ENCODE measurements at regions not wholly inside any gene's neighbourhood (a gene's known extent, or its start where the extent isn't known, plus 50 kb on each side); places are given as distances from the start of the nearest gene placed in this dataset.
A peak's percentile ranks its signal among the peaks of the same experiment; 100 is the strongest.
"Not testable (repeated sequence)": the region's sequence is repeated elsewhere in the genome, so short reads cannot be mapped to it uniquely, and the experiment has no call there.

DNA sequence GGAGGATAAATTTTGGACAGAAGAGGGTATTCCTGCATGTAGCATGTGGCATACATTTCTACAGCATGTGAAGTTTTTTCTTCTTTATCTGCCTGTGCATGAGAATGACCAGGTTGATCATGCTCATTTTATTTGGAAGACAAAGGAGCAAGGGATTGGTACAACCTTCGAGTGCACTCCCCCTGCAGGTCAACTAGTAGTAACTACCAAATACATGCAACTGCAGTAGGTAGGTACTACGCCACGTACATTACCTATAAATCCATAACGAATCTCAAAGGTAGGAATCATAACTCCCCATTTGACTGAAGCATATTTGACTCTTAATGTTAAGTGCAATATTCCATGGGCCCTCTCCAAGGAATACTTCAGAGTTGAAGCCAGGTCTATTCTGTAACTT, 763.9 kb downstream of the TSN start:
- DNase-seq = peak; percentile 8

DNA sequence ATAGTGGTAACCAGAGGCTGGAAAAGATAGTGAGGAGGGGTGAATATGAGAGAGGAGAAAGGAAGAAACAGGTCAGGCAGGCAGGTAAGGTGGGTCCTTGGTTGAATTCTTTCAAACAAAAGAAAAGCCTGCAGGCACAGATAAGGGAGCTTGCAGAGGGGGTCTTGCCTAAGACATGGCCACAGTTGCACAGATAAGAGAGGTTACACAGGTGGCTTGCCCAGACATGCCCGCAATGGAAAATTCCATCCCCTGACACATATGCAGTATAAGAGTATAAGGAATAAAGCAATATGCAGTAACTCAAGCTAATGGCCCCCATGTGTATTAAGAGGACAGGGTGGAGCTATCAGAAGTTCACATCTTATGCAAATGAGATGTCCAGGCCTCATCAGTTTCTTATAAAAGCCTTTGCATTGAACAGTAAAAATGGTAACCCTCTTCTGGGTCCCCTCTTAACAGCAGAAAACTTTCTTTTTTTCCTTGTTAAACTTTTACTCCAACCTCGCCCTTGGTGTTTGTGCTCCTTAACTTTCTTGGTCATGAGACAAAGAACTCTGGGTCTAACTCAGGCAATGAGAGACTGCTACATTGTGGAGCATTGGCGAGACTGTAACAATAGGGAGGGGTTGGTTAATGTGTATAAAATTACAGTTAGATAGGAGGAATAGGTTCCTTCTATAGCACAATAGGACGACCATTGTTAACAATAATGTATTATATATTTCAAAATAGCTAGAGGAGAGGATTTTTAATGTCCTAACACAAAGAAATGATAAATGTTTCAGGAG, 764.6 kb downstream of the TSN start:
- DNase-seq = no peak

DNA sequence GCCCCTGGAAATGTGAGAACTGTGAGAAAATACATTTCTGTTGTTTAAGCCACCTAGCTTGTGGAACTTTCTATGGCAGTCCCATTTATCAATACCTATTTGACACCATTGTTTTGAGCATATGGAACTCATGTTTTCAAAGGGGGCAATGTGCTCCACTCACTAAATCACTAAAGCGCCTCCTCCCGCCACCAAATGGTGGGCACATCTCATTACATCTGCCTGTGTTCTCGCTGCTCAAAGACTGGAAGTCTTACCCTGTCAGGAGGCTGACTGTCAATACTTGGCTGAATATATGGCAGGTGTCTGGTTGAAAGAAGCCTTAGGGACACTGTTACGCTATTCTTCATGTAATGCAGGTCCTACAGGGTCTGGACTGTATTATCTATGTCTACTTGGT, 767.7 kb downstream of the TSN start:
- DNase-seq = no peak

DNA sequence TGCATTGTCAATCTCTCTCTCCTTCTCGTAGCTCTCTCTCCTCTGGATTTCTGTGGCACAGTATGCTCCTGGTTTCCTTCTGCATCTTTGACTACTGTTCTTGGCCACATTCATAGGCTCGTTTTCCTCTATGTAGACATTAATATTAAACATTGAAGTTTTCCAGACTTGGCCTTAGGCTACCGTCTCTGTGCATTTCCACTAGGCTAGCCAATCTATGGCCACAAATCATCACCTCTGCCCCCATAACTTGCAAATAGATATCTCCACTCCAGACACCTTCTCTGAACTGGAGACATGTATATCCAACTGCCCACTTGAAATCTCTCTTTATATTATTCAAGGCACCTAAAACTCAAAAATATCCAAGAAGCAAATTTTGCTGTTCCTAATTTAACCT, 768.5 kb downstream of the TSN start:
- DNase-seq = no peak

DNA sequence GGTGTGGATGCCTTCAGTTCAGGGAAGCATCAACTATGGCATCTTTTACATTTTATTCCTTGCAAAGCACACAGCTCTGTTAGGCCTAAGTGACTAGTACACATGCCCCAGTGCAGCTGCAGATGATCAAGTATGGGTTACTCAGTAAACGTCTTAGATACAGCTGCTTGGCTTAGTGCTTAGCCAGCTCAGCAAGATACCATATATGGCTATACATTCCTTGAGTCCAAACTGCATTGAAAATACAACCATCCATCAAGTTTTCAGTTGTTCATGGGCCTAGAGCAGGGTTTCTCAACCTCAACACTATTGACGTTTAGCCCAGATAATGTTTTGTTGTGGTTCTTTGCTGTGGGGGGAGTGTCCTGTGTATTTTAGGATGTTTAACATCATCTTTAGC, 769.9 kb downstream of the TSN start:
- peak; percentile 40 for DNase-seq

DNA sequence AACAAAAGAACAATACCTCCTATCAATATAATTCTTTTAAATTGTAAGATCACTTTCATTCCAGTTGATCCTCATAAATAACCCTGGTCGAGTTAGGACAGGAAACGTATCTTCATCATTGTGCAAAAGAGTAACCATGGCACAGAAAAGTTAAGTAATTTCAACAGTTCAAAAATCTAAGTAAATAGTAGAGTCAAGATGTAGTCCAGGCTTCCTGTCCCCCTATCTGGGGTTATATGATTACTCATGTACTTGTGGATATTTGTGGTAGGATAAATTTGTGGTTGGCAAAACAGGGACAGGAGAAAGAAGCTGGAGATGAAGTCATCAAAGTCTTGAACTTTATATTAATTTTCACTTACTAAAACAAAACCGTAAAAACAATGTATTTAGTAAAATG, 772.6 kb downstream of the TSN start:
- peak; percentile 61 for DNase-seq

DNA sequence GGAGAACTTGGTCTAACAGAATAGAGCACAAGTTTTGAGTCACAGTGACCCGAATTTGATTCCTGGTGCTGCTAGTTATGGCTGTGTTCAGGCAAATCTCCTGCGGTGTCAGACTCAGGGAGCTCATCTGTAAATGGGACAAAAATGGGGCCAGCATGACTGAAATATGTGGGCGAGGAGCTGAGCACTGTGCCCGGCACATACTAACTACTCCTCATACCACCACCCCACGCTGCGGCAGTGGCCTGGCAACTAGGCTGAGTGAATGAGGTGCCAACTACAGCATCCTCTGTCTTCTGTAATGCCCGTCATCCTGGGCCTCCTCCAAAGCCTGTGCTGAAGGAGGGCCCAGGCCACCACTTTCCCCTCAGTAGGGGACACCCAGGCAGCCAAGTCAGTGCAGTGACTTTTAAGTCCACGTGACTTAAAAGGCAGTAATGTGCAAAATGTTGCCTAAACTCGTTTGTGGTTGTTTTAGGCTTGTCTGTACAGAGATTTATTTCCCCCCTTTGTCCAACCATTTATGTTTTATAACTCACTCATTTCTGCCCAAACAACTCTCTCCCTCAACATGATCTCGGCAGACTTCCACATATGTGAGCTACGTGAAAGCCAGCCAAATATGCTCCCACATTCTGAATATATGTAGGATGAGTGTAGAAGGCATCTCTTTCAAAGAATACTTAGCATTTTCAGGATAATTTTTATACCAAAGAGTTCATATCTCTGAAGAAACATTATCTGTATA, 773.7 kb downstream of the TSN start:
- DNase-seq = peak; percentile 67

DNA sequence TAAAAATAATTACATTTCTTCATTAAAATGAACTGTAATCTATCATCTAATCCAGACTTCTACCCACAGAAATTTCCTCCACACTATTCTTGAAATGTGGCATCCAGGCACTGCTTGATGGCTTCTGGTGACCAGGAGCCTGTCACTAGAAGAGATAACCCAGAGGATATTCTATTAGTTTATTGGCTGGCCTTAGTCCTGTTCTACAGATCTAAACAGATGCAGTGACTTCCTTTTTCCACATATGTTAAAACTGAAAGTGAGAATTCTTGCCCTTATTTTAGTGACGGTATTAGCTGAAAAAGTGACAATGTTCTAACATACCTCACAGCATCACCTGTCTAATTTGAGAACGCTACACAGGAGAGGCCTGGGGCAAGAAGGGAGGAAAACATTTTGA, 775.4 kb downstream of the TSN start:
- no peak for DNase-seq

DNA sequence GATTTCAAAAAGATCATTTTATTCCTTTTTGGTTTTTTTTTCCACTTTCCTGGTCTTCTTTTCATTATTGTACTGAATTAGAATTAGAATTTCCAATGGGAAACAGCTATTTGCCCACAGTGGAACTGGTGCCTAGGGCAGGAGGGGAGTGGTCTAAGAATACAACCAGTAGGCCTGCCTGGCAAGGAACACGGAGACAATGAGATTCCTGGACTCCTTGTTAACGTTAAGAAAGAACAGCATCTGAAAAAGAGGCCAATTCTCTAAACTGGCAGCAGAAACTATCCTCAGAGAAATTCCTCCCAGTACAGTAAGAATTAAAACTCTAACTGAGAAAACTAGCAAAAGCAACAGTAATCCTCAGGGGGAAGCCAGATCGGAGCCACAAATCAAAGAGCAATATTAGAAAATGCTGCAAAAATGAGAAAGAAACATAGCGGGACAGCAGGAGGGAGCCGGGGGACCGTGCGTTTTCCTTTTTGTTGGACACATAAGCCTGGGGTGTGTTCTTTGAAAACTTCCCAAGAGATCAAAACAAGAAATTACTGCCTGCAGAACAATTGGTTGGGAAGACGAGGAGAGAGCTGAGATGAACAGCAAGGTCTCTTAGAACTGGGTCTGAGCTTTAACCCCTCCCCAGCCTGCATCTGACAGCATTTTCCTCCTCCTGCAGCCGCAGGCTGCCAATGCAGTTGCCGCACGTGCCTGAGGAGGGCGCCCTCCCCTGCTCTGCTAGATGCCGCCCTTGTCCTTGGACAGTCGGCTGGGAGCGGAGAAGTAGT, 776.0 kb downstream of the TSN start:
- DNase-seq = no peak

DNA sequence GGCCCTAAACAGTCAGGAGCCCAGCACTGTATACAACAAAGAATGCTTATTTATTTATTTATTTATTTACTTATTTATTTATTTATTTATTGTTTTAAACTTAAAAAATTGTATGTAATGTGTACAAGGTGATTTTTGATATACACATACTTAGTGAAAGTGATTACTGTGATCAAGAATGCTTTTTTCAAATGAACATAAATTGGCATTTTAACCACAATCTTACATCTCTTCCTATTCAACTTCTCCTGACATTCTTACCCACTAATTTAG, 776.6 kb downstream of the TSN start:
- DNase-seq = no peak

DNA sequence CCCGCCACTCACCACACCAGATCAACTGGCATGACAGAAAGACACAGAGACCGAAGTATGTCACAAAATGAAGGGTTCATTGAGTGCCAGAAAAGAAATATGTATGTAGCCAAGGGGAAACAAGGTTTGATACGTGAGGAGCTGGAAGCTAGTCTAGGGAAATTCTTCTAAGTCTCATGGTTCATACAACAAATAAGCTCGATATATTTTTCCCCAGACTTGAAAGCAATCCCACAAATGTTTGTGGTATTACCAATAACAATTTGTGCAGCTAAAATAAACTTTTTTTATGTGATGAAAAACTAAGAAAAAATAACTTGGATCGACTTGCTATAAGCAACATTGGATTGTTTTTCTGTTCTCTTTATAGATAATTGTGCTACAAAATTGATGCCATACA, 777.0 kb downstream of the TSN start:
- DNase-seq = no peak

DNA sequence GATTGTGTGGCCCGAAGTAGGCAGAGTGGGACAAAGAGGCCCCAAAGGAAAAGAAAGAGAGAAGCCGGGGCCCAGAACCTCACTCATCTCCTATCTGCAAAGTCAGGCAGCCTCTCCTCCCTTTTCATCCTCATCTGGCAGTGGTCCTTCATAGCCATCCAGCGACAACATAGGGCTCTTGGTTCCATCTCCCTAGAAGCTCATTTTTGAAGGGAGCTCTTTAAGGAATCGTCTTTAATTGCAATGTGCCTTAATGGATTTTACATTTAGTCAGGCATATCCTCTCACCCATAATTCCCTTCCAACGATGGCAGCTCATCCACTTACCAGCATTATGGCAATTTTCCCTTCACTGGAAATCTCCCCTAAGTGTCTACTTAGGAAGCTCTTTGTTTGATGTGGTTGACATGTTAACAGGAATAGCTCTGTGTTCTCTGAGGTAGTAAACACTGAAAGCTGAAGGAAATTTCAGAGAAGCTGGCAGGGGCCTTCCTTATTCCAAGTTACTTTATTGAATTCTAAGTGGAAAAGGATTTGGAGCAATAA, 780.6 kb downstream of the TSN start:
- no peak for DNase-seq

DNA sequence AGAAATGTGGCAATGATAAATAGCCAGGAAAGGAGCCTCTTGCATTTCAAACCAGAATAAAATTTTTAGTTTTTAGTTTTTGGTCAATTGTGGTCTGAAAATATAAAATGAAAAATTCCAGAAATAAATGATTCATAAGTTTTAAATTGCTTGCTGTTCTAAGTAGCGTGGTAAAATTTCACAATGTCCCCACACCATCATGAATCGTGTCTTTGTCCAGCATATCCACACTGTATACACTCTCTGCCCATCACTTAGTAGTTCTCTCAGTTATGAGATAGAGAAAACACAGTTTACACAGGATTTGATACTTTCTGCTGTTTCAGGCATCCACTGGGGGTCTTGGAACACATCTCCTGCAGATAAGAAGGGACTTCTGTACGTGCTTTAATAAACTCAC, 783.9 kb downstream of the TSN start:
- no peak for DNase-seq

DNA sequence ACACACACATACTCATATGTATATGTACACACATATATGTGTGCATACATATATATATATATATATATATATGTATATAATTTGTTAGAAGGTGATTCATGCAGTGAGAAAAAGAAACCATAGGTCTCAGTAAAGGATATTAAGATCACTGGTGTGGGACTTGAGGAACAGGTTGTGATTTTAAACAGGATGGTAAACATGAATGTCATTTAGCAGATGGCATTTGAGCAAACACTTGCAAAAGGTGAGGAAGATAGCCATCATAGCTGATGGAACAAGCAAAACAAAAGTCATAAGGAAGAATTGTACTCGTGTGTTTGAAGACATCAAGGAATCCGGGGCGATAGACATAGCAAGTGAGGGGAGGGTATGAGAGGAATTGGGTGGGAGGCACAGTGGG, 784.5 kb downstream of the TSN start:
- no peak for DNase-seq

DNA sequence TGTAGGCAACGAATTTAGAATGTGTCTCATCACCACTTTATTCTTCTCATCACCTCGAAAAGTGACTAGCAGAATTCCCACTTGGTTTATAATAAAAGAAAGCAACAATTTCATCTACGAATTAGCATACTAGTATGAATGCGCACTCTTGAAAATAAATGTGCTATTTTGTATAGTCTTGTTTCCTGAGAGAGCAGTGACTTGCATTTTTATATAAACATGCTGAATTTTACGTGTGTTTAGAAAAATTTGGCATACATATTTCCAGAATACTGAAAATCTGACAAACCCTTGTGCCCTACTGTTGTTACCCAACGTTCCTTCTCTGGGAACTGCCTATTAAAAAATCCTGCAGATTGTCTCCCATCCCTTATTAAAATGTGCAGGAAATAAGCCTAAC, 786.8 kb downstream of the TSN start:
- DNase-seq = no peak

DNA sequence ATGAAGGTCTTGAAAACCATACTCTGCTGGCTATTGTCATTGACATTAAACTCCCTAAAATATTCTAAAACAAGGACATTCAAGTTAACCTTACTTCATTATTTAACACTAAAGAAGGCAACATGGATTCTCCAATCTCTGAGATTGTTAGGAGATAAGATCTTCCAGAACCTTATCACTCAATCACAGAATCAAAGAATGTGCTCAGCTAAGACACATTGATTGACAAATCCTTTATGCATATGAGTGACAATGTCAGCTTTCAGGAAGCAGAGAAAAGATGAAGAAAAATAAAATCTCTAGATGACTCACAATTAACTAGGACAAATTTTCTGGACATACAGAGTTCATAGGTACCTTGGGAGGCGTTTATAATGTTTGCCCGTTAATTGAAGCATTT, 787.2 kb downstream of the TSN start:
- no peak for DNase-seq

DNA sequence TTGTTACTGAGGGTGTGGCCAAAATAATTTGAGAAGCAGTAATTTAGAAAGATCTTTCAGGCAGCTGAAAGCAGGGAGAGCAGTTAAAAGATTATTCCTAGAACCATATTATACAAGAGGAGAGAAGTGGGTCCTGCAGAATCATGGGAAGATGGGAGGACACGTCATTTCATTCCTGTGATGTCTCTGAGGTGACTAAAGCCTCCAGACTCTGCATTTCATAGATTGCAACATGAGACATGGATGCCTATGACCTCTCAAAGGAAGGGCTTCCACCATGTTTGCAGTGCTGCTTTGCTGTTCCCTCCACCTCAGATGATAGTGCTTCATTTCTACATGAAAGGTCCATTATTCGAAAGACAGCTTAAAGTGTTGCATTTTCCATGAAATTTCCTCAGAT, 788.4 kb downstream of the TSN start:
- peak; percentile 65 for DNase-seq

DNA sequence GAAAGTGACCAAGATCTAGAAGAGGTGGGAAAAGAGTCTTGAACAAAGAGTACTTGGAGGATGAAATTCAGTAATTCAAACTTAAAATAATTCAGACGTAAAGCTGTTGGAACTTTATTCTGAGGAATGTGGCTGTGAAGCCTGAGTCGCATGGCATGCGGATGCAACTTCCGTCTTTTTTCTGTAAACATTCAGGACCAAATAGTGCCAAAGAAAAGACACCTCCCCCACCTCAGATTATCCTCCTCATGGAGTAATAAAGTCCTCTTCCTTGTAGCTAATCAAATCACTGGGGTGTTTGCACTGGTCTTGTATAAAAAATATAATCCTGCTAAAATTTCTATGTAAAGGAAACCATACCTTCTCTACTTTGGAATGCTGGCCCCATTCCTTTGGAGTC, 790.4 kb downstream of the TSN start:
- DNase-seq = no peak

DNA sequence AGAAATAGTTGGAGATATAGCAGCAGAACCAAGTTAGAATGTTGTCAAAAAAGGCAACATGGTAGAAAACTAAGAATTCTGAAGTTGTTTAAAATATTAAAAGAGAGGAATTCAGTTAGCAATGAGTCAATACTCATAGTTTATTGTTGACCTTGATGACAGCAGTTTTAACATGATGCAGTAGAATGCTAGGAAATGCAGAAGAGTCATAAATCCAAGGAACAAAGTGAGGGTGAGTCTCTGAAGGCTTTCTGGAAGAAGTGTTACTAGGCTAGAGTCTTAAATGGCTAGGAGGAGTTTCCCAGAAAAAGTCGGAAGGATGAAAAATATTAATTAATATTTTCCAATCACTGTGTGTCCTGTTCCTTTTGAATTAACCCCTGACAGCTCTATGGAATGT, 807.3 kb downstream of the TSN start:
- DNase-seq = no peak

DNA sequence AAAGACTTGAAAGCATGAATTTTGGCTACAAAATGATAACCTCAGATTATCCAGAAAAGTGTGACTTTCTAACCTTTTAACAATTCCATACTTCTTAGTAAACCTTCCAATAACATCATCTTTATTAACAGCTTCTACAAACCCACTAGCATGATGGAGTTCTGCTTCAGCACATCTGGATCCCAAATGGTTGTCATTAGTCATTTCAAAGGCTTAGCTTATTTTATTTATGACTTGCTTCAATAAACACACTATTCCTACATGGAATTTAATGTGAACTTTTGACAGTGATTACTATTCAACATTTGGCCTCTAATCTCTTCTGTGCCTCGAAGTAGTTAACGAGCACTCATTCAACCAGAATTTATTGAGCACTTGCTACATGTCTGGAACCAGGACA, 808.3 kb downstream of the TSN start:
- DNase-seq = no peak

DNA sequence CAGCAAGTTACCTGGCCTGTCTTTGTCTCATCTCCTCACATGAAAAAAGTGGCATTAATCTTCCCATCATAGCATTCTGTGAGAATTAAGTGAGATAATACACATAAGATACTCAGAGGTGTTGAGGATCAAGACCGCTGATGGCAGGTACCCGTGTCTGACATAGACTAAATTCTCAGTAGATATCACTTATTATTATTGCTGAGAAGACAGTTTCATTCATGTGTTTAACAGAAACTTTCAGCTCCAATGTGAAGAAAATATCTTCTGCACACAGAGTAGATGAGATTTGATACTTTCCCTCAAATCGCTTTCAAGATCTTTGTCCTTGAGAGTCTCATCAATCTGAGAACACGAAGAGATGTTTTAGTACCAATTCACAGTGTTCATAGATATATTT, 809.4 kb downstream of the TSN start:
- no peak for DNase-seq

DNA sequence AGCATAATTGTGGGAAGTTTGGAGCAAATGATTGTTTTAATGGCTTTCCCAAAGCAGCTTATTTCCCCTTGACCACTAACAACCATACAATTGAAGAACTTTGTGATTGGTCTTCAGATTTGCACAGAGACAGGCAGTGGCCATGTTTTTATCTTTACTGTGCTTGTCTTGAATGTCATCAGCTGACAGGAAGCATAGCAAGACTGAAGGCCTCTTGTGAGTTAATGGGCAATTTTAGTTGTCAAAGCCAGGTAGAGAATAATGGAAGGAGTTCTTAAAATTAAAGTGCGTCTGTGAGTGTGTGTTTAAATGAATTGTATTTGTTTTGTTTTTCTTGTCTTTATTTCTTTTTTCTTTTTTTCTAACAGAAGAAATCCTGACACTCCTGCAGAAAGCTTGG, 809.9 kb downstream of the TSN start:
- DNase-seq = no peak

DNA sequence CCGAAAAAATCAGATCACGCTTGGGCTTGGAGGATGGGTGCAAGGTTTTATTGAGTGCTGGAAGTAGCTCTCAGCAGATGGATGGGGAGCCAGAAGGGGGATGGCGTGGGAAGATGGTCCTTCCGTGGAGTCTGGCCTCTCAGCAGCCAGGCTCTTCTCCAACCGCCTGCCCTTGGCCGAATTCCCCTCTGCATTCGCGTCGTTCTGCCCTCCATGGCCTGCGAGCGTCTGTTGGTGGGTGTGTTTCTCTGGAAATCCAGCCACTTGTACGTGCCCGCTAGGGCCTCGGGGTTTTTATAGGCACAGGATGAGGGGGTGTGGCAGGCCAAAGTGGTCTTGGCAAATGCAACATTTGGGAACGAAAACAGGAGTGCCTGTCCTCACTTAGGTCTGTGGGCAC, 815.2 kb downstream of the TSN start:
- no peak for DNase-seq

DNA sequence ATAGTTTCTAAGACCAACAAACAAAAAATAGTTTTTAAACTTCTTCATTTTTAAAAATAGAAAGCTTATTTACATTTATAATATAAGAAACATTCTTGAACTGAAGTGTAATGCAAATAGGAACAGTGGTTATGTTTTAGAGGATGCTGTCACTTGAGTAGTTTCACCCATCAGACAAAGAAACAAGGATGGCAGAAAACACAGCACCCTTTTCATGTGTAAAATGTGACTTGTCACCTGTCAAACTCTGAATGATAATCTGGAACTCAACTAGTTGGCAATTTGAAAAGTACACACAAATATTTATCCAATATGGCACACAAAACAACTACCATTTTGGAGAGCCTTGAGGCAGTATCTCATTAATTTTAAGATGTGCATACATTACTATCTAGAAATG, 816.0 kb downstream of the TSN start:
- not testable (repeated sequence) for DNase-seq

Data from fibroblast of skin of right biceps (primary cell).